ENCODE measurements at regions not wholly inside any gene's neighbourhood (a gene's known extent, or its start where the extent isn't known, plus 50 kb on each side); places are given as distances from the start of the nearest gene placed in this dataset.

- TF ChIP-seq YY1 (IDR thresholded peaks at IDR 0.05) (no peak), SP1 (IDR thresholded peaks at IDR 0.05) (no peak), CTCF (IDR thresholded peaks at IDR 0.05; ENCODE audit: low read depth, low read length, missing input control) (no peak), REST (IDR thresholded peaks at IDR 0.05) (no peak), GABPA (IDR thresholded peaks at IDR 0.05 in 1 of 2, conservative IDR thresholded peaks at IDR 0.05 in 1 of 2) (no peak), MAX (IDR thresholded peaks at IDR 0.05) (no peak), FOXA2 (IDR thresholded peaks at IDR 0.05) (no peak), RAD21 (IDR thresholded peaks at IDR 0.05) (no peak)
These were observed 283.0 kb downstream of the SMOC2 start for GRCh38 chr6:168724033-168724432.

Measured in liver (tissue), 3 donors.